NT2/D1 (cell line): ENCODE measurements at regions not wholly inside any gene's neighbourhood (a gene's known extent, or its start where the extent isn't known, plus 50 kb on each side); places are given as distances from the start of the nearest gene placed in this dataset.

Experiments used
- DNase-seq: peaks from one replicate; pipeline ENCODE4 v3.0.0-alpha.2; 2011; ENCODE audit warnings: low read depth, low spot score
- H3K27me3 ChIP-seq: 2 replicates; pipeline ENCODE4 v1.6.0; 2011; ENCODE audit warnings: mild to moderate bottlenecking; ENCODE audit not compliant: insufficient read length, insufficient read depth
- H3K36me3 ChIP-seq: 2 replicates; pipeline ENCODE4 v1.6.1; 2011; ENCODE audit warnings: mild to moderate bottlenecking, low read length, mixed read lengths; ENCODE audit not compliant: insufficient read depth, insufficient read length
- H3K4me1 ChIP-seq: 2 replicates; pipeline ENCODE4 v1.5.1; 2011; ENCODE audit not compliant: insufficient read depth, insufficient read length
- H3K4me3 ChIP-seq: 2 replicates; pipeline ENCODE4 v1.5.1; 2011; ENCODE audit warnings: low read depth; ENCODE audit not compliant: insufficient read length
- H3K9ac ChIP-seq: 2 replicates; pipeline ENCODE4 v1.6.0; 2011; ENCODE audit warnings: low read depth; ENCODE audit not compliant: insufficient read length
- H3K9me3 ChIP-seq: 2 replicates; pipeline ENCODE4 v1.5.1; 2011; ENCODE audit warnings: mild to moderate bottlenecking, low read length; ENCODE audit not compliant: insufficient read depth
- SUZ12 ChIP-seq: IDR thresholded peaks from 2 replicates; pipeline ENCODE4 v1.6.1; 2011; ENCODE audit not compliant: insufficient read length, insufficient read depth; ENCODE audit errors: extremely low read depth
- YY1 ChIP-seq: IDR thresholded peaks from 2 replicates; pipeline ENCODE4 v1.6.1; 2011; ENCODE audit not compliant: insufficient read length, insufficient read depth
- ZNF274 ChIP-seq: IDR thresholded peaks from 2 replicates; pipeline ENCODE4 v1.6.1; 2011; ENCODE audit warnings: mild to moderate bottlenecking, low read depth, low read length

- no peak overlapping the region for H3K4me3 ChIP-seq
These were observed 330.9 kb upstream of the C2CD4B start for GRCh38 chr15:62495670-62496614.

GRCh38 chr15:62497356-62497755, 332.3 kb upstream of the C2CD4B start:
- Histone ChIP-seq H3K9ac (no peak overlapping the region), H3K9me3 (no peaks in the 10 kb centered on the region), H3K4me3 (no peak overlapping the region), H3K4me1 (peaks cover 3% of the 10 kb centered on the region), H3K36me3 (no peaks in the 10 kb centered on the region), H3K27me3 (no peaks in the 10 kb centered on the region)
- no peak for DNase-seq
- TF ChIP-seq YY1 = no peak
- no peak for TF ChIP-seq ZNF274
- TF ChIP-seq SUZ12 = no peak

More at GRCh38 chr15:62495670-62496614, 330.9 kb upstream of the C2CD4B start:
- TF ChIP-seq SUZ12 (no peak), ZNF274 (no peak), YY1 (no peak)
- DNase-seq = no peak
- Histone ChIP-seq H3K9me3 (no peaks in the 10 kb centered on the region), H3K9ac (no peak overlapping the region), H3K27me3 (no peaks in the 10 kb centered on the region), H3K4me1 (peaks cover 3% of the 10 kb centered on the region), H3K36me3 (no peaks in the 10 kb centered on the region)

- Histone ChIP-seq H3K27me3 (no peaks in the 10 kb centered on the region), H3K4me3 (no peak overlapping the region), H3K9ac (no peak overlapping the region), H3K4me1 (peaks cover 3% of the 10 kb centered on the region), H3K36me3 (no peaks in the 10 kb centered on the region), H3K9me3 (no peaks in the 10 kb centered on the region)
- TF ChIP-seq ZNF274 (no peak), SUZ12 (no peak), YY1 (no peak)
- DNase-seq = no peak
These were observed 333.2 kb upstream of the C2CD4B start for GRCh38 chr15:62498278-62498677.

GRCh38 chr15:62498712-62499111, 333.6 kb upstream of the C2CD4B start:
- Histone ChIP-seq H3K4me1 (peaks cover 3% of the 10 kb centered on the region), H3K9ac (no peak overlapping the region), H3K4me3 (no peak overlapping the region), H3K27me3 (no peaks in the 10 kb centered on the region), H3K36me3 (no peaks in the 10 kb centered on the region), H3K9me3 (no peaks in the 10 kb centered on the region)
- TF ChIP-seq ZNF274 (no peak), SUZ12 (no peak), YY1 (no peak)
- no peak for DNase-seq

- no peak for DNase-seq
- Histone ChIP-seq H3K36me3 (no peaks in the 10 kb centered on the region), H3K4me1 (peaks cover 3% of the 10 kb centered on the region), H3K27me3 (no peaks in the 10 kb centered on the region), H3K4me3 (no peak overlapping the region), H3K9ac (no peak overlapping the region), H3K9me3 (no peaks in the 10 kb centered on the region)
- TF ChIP-seq SUZ12 = no peak
- TF ChIP-seq YY1 = no peak
- no peak for TF ChIP-seq ZNF274
These were observed 335.2 kb upstream of the C2CD4B start for GRCh38 chr15:62500325-62500724.

GRCh38 chr15:62502451-62502850, 337.4 kb upstream of the C2CD4B start:
- TF ChIP-seq YY1 (no peak), SUZ12 (no peak), ZNF274 (no peak)

GRCh38 chr15:62503451-62503850, 338.4 kb upstream of the C2CD4B start:
- Histone ChIP-seq H3K9ac (no peak overlapping the region), H3K4me1 (no peaks in the 10 kb centered on the region), H3K4me3 (no peak overlapping the region), H3K36me3 (no peaks in the 10 kb centered on the region), H3K27me3 (no peaks in the 10 kb centered on the region), H3K9me3 (no peaks in the 10 kb centered on the region)
- DNase-seq = no peak
- TF ChIP-seq SUZ12 (no peak), YY1 (no peak), ZNF274 (no peak)

More at GRCh38 chr15:62502451-62502850, 337.4 kb upstream of the C2CD4B start:
- no peak overlapping the region for H3K4me3 ChIP-seq
- H3K4me1 ChIP-seq = no peaks in the 10 kb centered on the region
- H3K27me3 ChIP-seq = no peaks in the 10 kb centered on the region
- no peak overlapping the region for H3K9ac ChIP-seq
- DNase-seq = no peak
- no peaks in the 10 kb centered on the region for H3K36me3 ChIP-seq
- H3K9me3 ChIP-seq = no peaks in the 10 kb centered on the region
